ENCODE measurements at regions not wholly inside any gene's neighbourhood (a gene's known extent, or its start where the extent isn't known, plus 50 kb on each side); places are given as distances from the start of the nearest gene placed in this dataset.

GRCh38 chr6:139608466-139609261, 234.2 kb upstream of the CITED2 start:
- DNase-seq (ENCODE audit: low read depth) = no peak

- DNase-seq (ENCODE audit: low read depth) = no peak
Observed at GRCh38 chr6:139605350-139605749, 230.9 kb upstream of the CITED2 start.

GRCh38 chr6:139603581-139603980, 229.1 kb upstream of the CITED2 start:
- no peak for DNase-seq (ENCODE audit: low read depth)

GRCh38 chr6:139602577-139602976, 228.1 kb upstream of the CITED2 start:
- DNase-seq (ENCODE audit: low read depth) = no peak

GRCh38 chr6:139600919-139601475, 226.5 kb upstream of the CITED2 start:
- no peak for DNase-seq (ENCODE audit: low read depth)

GRCh38 chr6:139600343-139600742, 225.9 kb upstream of the CITED2 start:
- no peak for DNase-seq (ENCODE audit: low read depth)

GRCh38 chr6:139597771-139598755, 223.6 kb upstream of the CITED2 start:
- DNase-seq (ENCODE audit: low read depth) = no peak

GRCh38 chr6:139597087-139597763, 222.8 kb upstream of the CITED2 start:
- DNase-seq (ENCODE audit: low read depth) = no peak

GRCh38 chr6:139595183-139595582, 220.7 kb upstream of the CITED2 start:
- DNase-seq (ENCODE audit: low read depth) = no peak

- DNase-seq (ENCODE audit: low read depth) = no peak
Observed at GRCh38 chr6:139594333-139594965, 220.0 kb upstream of the CITED2 start.

- no peak for DNase-seq (ENCODE audit: low read depth)
Observed at GRCh38 chr6:139593081-139593480, 218.6 kb upstream of the CITED2 start.

- DNase-seq (ENCODE audit: low read depth) = no peak
Observed at GRCh38 chr6:139592011-139592410, 217.6 kb upstream of the CITED2 start.

- DNase-seq (ENCODE audit: low read depth) = no peak
Observed at GRCh38 chr6:139591075-139591865, 216.8 kb upstream of the CITED2 start.

GRCh38 chr6:139590206-139590605, 215.8 kb upstream of the CITED2 start:
- DNase-seq (ENCODE audit: low read depth) = no peak

GRCh38 chr6:139588734-139589593, 214.5 kb upstream of the CITED2 start:
- DNase-seq (ENCODE audit: low read depth) = no peak

- DNase-seq (ENCODE audit: low read depth) = no peak
Observed at GRCh38 chr6:139588076-139588639, 213.7 kb upstream of the CITED2 start.

- DNase-seq (ENCODE audit: low read depth) = no peak
Observed at GRCh38 chr6:139587469-139587868, 213.0 kb upstream of the CITED2 start.

GRCh38 chr6:139586273-139586672, 211.8 kb upstream of the CITED2 start:
- DNase-seq (ENCODE audit: low read depth) = no peak

- no peak for DNase-seq (ENCODE audit: low read depth)
Observed at GRCh38 chr6:139584599-139584998, 210.2 kb upstream of the CITED2 start.

Data from forelimb muscle (tissue), 1 donor.